Cardiac muscle cell (in vitro differentiated cells and primary cell): ENCODE measurements at regions not wholly inside any gene's neighbourhood (a gene's known extent, or its start where the extent isn't known, plus 50 kb on each side); places are given as distances from the start of the nearest gene placed in this dataset.
A peak's percentile ranks its signal among the peaks of the same experiment; 100 is the strongest.
"Not testable (repeated sequence)": the region's sequence is repeated elsewhere in the genome, so short reads cannot be mapped to it uniquely, and the experiment has no call there.

Experiments used
- DNase-seq, 2 donors: peaks; one replicate each; pipeline versions ENCODE4 v3.0.0 to v3.0.0-alpha.2; 2010 to 2017; ENCODE audit warnings: low read depth in 1 of 2, low spot score in 1 of 2
- H3K27ac ChIP-seq: fragments of 200-600 bp; sonication (generic); 2 replicates; pipeline ENCODE4 v1.5.1; 2016
- H3K27me3 ChIP-seq: fragments of 200-600 bp; sonication (generic); 2 replicates; pipeline ENCODE4 v1.6.0; 2016; ENCODE audit warnings: control low read depth
- H3K36me3 ChIP-seq: fragments of 200-600 bp; sonication (generic); 2 replicates; pipeline ENCODE4 v1.5.1; 2016; ENCODE audit warnings: control low read depth
- H3K4me1 ChIP-seq: fragments of 200-600 bp; sonication (generic); 2 replicates; pipeline ENCODE4 v1.8.1; 2017; ENCODE audit warnings: low read depth, mild to moderate bottlenecking, mixed run types
- H3K4me3 ChIP-seq: fragments of 200-600 bp; sonication (generic); 2 replicates; pipeline ENCODE4 v1.5.1; 2016; ENCODE audit warnings: mild to moderate bottlenecking
- H3K9me3 ChIP-seq: fragments of 200-600 bp; sonication (generic); 2 replicates; pipeline ENCODE4 v1.5.1; 2017; ENCODE audit warnings: low read depth, mild to moderate bottlenecking, control low read depth
- CTCF ChIP-seq: IDR thresholded peaks from 2 replicates; pipeline ENCODE4 v1.5.1; 2012; ENCODE audit warnings: low read depth, mild to moderate bottlenecking, low read length

- TF ChIP-seq CTCF, result no peak
- DNase-seq, result no peak
- Histone ChIP-seq H3K36me3 (no peaks in the 10 kb centered on the region), H3K4me1 (no peaks in the 10 kb centered on the region), H3K27me3 (no peaks in the 10 kb centered on the region), H3K9me3 (no peaks in the 10 kb centered on the region), H3K4me3 (no peak overlapping the region), H3K27ac (no peak overlapping the region)
Observed at GRCh38 chr16:88310796-88311605, 71.8 kb upstream of the ZNF469 start.

- not testable (repeated sequence) for H3K27me3 ChIP-seq, H3K27ac ChIP-seq, DNase-seq, H3K9me3 ChIP-seq, H3K36me3 ChIP-seq, H3K4me1 ChIP-seq, H3K4me3 ChIP-seq
Observed at GRCh38 chr16:88311860-88312259, 70.9 kb upstream of the ZNF469 start.

GRCh38 chr16:88312732-88313131 is 70.0 kb upstream of the ZNF469 start:
- H3K4me1 ChIP-seq, result no peaks in the 10 kb centered on the region

GRCh38 chr16:88314991-88315542 is 67.7 kb upstream of the ZNF469 start:
- H3K4me3 ChIP-seq, result no peak overlapping the region
- no peak overlapping the region for H3K27ac ChIP-seq
- H3K4me1 ChIP-seq, result no peaks in the 10 kb centered on the region
- TF ChIP-seq CTCF, result no peak
- no peaks in the 10 kb centered on the region for H3K9me3 ChIP-seq
- H3K36me3 ChIP-seq, result no peaks in the 10 kb centered on the region
- H3K27me3 ChIP-seq, result no peaks in the 10 kb centered on the region
- no peak for DNase-seq

More at GRCh38 chr16:88312732-88313131, 70.0 kb upstream of the ZNF469 start:
- Histone ChIP-seq H3K27ac (no peak overlapping the region), H3K4me3 (no peak overlapping the region), H3K9me3 (no peaks in the 10 kb centered on the region), H3K27me3 (no peaks in the 10 kb centered on the region), H3K36me3 (no peaks in the 10 kb centered on the region)
- no peak for TF ChIP-seq CTCF
- DNase-seq, result no peak

GRCh38 chr16:88315543-88316105 is 67.1 kb upstream of the ZNF469 start:
- DNase-seq, result peak in 1 of 2 donors; percentile 72
- no peaks in the 10 kb centered on the region for H3K9me3 ChIP-seq
- no peaks in the 10 kb centered on the region for H3K4me1 ChIP-seq
- TF ChIP-seq CTCF, result no peak
- H3K4me3 ChIP-seq, result no peak overlapping the region
- H3K36me3 ChIP-seq, result no peaks in the 10 kb centered on the region
- H3K27ac ChIP-seq, result no peak overlapping the region
- H3K27me3 ChIP-seq, result no peaks in the 10 kb centered on the region

- Histone ChIP-seq H3K4me1 (no peaks in the 10 kb centered on the region), H3K9me3 (no peaks in the 10 kb centered on the region), H3K27me3 (no peaks in the 10 kb centered on the region), H3K4me3 (no peak overlapping the region), H3K36me3 (no peaks in the 10 kb centered on the region), H3K27ac (no peak overlapping the region)
- no peak for TF ChIP-seq CTCF
- no peak for DNase-seq
Observed at GRCh38 chr16:88316151-88316550, 66.6 kb upstream of the ZNF469 start.
